ENCODE measurements at regions not wholly inside any gene's neighbourhood (a gene's known extent, or its start where the extent isn't known, plus 50 kb on each side); places are given as distances from the start of the nearest gene placed in this dataset.

DNA sequence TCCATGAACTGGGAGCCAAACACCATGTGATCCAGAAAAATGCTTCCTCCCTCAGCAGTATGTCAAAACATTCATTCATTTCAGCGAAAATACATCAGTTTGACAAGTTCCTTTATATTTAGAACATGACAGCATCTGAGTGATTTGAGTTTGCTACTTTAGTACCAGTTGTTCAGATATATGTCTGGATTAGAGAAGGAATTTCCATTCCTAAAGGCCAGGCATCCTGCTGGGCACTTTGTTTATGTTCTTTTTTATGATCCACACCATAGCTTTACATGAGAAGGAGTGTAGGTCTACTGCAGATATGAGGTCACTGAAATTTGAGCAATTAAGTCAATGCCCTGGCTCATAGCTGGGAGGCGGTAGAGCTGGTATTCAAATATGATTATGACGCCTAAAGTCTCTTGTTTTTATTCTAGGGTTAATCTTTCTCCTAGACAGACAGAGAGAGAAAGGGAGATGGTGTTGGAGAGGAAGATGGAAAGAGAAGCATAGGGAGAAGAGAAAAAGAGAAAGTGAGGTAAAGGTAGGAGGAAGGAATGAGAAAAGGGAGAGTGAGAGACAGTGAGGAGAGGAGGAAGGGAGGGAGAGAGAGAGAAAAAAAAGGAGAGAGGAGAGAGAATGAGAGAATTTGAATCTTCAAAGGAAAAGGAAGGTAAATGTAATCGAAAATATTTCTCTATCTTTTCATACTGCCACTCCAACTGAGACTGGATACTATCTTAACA lies 839.5 kb upstream of the FANCL start:
- DNase-seq, result no peak

DNA sequence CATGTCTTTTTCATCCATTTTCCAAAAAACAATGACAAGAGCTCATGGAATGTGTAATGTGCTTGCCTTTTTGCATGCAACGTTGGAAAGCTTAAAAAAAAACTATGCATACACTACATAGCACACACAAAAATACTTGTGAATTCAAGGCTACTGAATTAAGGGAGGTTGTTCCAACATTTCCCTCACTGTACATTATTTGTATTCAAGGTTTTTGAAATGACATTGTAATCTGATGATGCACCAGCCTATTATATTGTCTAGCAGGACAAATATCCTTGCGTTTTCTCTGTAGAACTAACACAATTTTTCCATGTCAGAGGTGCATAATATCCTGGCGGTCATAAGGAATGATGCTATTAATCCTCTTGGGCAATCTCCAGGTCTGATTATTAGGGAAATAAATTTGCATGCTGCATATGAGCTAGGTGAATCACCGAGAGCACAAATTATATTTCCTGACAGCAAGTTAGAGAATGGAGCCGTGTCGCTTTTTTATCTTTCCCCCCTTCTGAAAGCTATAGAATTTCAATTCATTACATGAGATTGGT lies 836.9 kb upstream of the FANCL start:
- no peak for DNase-seq

DNA sequence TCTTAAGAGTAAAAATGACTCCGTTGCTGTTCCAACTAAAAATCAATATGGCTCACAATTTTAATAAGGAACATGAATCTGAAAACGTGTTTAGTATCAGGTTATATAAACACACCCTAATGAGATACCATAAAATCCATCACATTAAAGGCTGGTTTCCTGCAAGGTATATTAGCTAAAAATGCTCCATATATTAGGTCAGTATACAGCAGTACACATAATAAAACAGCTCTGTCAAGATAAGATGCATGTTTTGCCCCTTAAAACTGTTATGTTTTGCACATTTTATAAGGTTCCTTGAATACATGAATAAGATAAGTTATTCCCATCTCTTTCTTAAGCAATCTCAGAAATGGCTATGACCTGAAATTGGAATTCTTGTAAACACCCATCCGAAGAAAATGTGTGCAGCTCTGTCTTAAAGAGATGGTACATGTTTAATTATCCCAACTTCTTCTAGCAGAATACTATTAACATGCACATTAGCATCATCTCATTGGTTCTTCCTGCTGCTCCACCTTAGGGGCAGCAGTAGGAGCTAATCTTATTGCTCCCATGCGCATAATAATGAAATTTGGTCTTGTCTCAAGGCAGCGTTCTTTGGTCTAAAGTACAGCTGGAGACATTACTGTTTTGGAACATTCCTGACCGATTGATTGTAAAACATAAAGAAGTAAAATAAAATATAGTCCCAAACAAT lies 836.1 kb upstream of the FANCL start:
- DNase-seq, result no peak

DNA sequence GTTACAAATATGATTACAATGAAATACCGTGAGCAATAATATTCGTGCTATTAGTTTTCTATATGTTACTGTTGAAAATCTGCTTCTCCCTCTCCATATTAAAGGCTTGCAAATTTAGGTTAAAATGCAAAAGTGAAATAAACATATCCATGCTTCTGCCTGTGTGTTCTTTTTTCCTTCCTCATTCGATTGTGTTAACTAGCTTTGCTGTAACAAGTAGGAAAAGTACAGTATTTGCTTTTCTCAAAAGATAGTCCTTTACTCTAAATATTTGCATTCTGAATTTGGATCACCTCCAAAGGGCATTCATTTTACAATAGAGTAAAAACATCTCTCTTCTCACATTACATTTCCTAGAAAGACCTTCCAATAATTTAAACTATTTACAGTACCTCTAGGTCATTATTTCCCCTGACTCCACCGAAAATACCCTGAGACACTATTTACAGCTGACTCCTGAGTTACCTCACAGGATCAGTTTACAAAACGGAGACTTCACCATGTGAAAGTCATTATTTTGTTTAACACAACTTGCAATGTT lies 835.0 kb upstream of the FANCL start:
- DNase-seq, result no peak

DNA sequence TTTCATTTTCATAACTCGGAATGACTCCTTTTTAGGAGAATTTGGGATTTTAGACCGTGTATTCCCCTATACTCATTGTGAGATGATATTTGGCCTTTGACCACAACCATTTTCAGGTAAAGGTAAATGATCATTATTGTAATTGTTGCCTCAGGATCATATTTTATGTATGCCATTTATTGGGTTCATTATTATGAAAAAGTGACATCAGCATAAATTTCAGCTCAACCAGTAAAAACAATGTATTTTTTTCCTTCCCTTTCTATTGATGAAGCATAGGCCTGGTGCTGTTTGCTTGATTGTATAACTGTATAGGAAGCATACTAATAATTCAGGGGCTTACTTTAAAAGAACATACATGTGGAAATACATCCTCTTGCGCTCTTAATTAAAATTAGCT lies 832.9 kb upstream of the FANCL start:
- no peak for DNase-seq

DNA sequence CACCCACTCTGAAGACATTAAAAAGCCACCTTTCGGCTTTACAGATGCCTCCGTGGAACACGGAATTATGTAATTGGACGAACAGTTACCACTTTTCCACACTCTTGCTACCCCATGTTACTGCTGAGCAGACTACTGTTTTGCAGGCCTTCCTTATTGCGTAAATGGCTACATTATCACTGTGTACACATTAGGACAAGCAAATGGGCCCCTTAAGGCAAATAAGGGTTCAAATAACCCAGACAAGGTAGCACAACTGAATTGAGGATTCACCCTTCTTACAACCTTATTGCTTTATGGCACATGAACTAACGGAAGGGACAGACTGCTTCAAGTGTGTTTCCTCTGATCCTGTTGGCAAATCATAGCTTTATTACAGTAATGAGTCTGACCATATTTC lies 832.2 kb upstream of the FANCL start:
- no peak for DNase-seq

DNA sequence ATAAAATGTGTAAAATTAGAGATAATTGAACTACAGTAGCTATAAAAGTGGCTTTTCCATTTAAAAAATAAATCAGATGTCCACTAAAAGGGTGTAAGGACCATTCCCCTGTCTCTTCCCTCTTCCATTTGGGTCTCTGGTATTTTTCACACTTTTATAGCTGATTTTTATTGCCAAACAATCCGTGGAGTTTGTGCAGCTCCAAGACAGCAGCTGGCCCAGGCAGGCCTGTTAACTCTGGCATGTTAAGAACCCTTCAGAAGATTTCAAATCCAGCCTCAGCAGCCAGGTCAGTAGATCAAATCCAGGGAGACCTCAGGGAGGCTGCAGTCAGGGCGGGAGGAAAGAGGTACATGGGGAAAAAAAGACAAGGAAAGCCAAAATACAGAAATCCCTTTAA lies 827.1 kb upstream of the FANCL start:
- no peak for DNase-seq

DNA sequence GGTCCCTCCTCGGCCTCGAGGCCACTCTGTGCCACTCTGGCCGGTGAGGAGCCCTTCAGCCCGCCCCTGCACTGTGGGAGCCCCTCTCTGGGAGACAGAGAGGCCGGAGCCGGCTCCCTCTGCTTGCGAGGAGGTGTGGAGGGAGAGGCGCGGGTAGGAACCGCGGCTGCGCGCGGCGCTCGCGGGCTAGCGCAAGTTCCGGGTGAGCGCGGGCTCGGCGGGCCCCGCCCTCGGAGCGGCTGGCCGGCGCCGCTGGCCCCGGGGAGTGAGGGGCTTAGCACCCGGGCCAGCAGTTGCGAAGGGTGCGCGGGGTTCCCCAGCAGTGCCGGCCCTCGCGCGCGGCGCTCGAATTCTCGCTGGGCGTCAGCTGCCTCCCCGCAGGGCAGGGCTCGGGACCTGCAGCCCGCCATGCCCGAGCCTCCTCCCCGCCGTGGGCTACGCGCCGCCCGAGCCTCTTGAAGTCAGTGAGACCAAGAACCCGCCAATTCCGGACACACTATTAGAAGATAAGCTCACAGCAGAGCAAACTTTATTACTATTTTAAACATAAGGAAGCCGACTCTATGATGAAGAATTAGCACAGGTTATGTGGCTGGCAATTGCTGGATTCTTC lies 825.8 kb upstream of the FANCL start:
- DNase-seq, result no peak

DNA sequence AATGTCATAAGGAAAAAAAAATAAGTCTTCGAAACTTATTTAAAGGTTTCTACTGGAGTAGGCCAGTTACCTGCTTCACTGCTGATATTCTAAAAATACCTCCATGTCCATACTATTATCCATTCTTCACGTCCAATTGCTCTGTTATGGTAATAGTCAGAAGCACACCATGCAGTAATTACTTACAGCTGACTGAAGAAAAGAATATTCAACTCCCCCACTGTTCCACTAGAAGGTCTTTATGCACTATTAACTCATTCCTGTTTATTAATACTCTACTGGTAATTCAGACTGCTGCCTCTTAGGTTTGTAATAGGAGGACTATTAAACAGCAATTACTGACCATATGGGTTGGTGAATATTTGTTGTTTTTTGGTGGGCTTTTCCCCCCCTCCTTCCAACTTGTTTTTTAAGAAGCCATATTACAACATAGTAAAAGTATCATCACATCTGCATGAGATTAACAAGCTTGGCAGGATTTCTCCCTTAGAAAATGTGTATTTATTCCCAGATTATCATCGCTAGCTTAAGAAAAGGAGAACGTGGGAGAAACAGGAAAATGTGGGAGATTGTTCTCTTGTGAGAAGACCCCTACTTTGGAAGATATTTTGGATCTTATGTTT lies 806.4 kb upstream of the FANCL start:
- no peak for DNase-seq

DNA sequence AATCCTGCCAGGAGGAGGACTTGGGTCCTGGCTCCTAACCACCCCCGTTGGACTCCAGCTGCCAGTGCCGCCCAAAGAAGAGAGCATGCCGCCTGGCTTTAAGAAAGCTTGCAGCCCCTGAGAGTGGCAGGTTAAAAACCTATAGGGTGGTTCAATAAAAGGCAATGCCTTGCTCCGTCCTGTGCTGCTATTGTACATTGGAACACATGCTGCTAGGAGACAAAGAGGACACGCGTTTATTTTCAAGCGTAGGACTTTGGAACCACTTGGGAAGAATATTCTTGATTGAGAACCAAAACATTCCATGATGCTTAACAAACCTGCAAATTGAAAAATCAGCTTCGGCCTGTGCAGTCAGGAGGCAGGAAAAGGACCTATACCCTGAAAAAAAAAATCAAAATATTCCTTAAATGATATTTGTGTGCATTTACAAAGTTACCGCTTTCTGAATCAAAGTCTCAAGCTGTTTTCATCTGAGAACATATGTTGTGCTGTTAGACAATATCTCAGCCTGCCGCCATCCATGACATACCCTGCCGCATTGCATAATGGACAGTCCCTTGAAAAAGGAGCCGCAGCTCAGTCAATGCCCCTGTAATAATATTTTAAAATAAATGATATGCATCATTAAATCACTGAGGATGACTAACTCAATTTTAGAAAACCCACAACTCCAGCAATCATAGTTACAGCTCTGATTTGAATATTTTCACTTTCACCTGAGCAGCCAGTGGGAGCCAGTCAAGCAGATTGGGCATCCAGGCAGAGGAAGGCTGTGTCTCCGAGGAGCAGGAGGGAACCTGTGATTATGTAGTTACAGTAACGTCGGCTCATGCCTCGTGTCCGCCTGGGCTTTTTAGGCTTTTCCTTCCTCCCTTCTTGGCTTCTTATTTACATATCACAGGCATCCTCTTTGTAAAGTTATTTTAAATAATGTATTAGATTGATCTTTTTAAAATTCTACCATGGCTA lies 805.6 kb upstream of the FANCL start:
- no peak for DNase-seq

DNA sequence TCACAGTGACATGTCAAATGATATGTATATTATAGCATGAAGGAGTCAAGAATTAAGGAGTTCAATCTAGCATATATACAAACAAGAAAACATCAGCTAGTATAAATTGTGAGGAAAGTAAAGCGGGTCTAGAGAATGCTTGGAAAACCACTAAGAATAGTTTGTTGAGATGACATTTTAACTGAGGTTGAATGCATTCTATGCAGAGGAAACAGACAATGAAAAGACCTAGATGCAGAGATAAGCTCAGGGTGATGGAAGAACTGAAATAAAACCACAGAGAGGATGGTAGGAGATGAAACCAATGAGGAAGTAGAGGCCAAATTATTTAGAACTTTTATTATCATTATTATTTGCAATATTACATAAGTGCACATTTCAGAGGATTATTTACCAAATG lies 803.6 kb upstream of the FANCL start:
- no peak for DNase-seq

DNA sequence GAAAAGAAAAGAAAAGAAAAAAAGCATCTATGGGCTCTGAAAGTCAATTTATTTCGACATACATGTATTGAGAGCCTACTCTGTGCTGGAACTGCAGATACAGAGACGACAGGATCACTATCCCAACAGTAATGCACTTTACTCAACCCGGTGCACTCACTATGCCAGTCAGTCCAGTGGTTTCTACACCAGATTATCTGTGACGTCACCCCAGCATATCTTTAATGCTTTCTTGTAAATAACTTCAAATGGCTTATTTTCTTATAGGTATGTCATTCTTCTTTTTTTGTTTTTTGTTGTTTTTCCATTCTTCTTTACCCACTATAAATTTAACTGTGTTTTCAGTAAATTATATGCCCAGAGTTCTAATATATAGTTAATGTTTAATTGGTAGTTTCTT lies 800.0 kb upstream of the FANCL start:
- DNase-seq, result no peak

DNA sequence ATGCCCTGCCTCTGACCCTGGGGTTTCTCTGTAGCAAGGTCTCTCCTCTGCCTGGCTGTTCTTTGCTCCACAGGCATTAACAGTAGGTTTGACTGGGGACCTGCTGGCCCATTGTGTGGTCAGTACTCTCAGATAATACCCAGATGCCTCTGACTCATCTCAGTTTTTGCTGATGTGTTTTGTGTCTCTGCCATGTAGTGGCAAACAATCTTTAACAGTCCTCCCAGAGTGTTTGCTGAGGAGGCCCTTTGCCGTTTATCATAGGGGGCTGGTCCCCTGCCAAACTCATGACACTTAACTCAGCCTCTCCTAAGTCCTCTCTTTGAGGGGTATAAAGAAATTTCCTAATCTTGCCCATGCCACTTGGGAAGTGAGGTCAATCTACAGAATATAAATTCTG lies 793.7 kb upstream of the FANCL start:
- DNase-seq, result no peak

DNA sequence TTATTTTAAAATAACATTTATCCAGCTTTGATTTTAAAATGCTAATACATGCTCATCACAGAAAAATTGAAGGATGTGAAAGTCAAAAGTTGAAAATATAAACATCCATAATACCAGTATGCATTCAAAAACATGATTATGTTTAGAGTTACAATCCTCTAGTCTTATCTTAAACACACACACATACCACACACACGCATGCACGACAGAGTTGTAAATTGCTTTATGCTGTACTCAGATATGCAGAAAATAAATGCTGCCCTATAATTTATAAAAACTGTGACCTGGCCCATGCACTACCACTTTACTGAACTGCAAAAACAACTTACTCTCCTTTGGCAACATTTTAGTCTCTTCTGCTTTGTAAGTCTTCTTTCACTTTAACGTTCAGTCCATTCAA lies 793.0 kb upstream of the FANCL start:
- DNase-seq, result no peak

DNA sequence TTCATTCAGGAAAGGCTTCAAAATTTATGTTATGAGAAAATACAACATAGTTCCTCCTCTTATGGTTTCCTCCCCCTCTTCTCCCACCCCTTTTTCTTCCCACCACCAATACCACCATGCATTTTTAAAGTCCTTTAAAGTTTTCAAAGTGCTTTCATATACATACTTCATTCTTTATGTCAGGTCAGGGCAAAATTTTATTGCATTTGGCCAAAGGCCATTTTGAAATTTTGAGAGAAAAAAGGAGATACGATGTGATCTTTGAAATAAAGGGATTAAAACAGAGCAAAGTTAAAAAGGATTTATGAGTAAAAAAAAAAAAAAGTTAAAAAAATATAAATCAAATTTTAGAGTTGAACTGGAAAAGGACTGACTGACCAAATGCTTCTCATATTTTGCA lies 792.5 kb upstream of the FANCL start:
- DNase-seq, result no peak

DNA sequence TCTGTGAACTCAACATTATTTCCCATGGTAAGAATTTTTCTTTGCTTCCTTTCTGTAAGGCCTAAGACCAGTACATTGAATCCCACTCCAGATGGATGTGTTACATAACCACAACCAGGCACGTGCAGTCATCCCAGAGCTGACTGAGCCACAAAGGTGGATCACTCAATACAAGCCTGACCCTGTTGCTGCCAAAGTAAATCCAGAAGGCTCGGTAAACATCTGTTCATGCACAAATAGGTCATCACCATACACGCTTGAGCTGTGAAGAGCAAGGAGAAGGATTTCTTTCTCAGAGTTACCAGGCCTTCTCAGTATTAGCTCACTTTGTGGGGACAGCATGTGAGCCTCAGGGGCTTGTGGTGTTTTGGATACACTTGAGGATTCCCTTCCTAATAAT lies 791.4 kb upstream of the FANCL start:
- DNase-seq, result no peak

DNA sequence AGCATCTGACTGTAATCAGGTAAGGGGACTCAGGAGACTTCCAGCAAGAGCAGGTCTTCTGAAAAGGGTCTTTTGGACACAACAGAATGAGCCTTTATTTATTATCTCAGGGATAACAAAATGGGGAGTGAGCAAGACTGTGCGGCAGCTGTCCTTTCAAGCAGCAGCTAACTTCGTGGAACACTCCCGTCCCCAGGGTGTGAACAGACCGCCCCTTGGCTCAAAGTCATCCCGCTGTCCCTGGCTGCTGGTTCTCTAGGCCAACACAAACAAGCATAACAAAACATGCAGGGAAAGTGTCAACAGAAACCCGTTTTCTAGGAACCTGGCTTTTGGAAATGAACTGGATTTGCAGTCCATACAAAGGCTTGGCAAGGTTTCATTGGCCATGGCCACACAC lies 787.9 kb upstream of the FANCL start:
- no peak for DNase-seq

DNA sequence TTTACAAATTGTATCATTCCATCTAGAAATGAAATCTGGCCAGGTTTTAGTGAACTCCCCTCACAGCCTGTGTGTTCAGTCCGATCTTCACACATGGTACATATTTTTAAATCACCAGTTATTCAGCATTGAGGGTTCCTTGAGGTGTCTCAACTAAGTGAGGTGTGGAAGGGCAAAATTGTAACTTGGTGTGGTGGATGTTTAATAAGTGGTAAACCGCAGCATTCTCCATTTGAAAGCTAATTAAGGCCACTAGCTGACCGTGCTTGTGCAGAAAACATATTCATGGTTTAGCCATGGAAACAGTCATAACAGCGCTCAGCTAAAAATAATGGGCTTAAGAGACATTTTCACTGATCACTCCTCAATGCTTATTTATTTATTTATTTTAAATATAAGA lies 786.2 kb upstream of the FANCL start:
- DNase-seq, result no peak

DNA sequence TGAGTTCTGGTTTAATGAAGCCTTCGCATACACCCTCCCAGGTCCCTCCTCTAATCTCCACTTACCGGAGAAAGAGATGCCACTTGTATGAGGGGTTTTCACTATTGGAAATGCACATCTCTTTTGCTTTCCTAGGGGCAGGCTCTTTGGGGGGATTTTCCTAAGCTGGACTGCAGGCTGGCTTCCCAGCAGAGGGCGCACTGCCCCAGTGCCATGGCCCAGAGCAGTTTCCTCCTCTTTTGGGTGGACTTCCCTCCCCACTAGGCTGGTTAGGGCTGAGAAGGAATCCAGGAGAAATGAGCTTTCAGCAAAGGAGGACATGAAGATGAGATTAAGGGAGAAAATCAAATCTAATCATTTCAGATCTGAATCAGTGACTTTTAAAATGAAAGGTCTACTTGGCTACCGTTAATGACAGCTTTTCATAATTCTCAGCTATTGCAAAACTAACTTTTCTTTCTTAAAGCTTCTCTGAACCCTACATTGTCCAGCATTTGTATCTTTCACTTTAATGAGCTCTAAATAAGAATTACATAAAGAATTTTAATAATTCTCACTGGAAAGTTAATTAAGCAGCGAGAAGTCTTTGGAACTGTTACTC lies 784.1 kb upstream of the FANCL start:
- no peak for DNase-seq

DNA sequence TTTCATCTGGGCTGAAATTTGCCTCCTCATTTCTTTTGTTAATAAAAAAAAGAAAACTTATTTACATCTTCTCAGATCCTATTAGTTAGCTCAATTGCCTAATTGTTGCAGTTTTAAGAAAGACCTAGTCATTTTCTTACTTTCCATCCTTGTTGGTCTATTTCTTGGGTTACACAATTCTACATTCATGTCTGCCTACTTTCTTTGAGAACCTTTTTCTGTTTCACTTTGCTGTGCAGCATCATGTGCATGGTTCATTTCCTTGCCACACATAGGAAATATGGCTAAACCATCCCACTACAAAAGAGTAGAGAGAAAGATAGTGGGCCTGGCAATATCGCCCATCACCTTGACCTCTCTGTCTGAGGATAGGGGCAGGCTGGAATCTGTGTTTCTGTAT lies 780.7 kb upstream of the FANCL start:
- no peak for DNase-seq

DNA sequence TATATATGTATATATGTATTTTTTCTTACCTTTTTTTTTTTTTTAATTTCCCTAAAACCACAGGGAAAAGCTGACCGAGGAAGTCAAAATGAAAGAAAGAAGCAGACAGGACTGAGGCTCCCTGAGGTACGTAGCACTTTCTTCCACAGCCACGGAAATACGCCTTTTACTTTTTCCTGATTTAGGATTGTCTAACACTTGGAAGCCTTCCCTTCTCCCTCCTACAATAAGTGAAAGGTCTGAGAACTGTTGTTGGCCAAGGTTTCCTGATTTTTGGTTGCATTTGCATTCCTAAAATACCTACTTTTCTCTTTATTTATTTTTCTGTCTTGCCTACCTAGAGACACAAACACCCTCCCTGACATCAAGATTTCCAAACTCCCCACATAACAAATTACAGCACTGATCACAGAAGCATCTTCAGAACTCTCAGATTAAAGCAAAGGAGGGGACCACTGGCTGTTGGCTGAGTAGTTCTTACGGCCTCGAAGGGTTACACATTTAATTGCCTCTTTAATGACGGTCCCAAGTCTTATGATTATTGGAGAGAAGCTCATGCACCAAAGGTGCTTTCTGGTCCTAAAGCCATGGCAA lies 778.5 kb upstream of the FANCL start:
- no peak for DNase-seq
